Karpas-422 (cell line): ENCODE measurements at regions not wholly inside any gene's neighbourhood (a gene's known extent, or its start where the extent isn't known, plus 50 kb on each side); places are given as distances from the start of the nearest gene placed in this dataset.

Experiments used
- DNase-seq: peaks from one replicate; pipeline ENCODE4 v3.0.0-alpha.2; 2015
- H2AFZ ChIP-seq: fragments of 200-600 bp; sonication (generic); 2 replicates; pipeline ENCODE4 v1.6.1; 2014; ENCODE audit warnings: antibody characterized with exemption, low read length, mixed read lengths
- H3K27ac ChIP-seq: fragments of 200-600 bp; sonication (generic); 2 replicates; pipeline ENCODE4 v1.5.1; 2014; ENCODE audit warnings: mild to moderate bottlenecking, low read length, moderate library complexity
- H3K27me3 ChIP-seq: fragments of 200-600 bp; sonication (generic); 2 replicates; pipeline ENCODE4 v1.6.1; 2014; ENCODE audit warnings: low read length, mixed read lengths
- H3K36me3 ChIP-seq: fragments of 200-600 bp; sonication (generic); 2 replicates; pipeline ENCODE4 v1.6.1; 2014; ENCODE audit warnings: low read length, mixed read lengths; ENCODE audit not compliant: insufficient read depth
- H3K4me1 ChIP-seq: fragments of 200-600 bp; sonication (generic); 2 replicates; pipeline ENCODE4 v1.6.1; 2014; ENCODE audit warnings: mild to moderate bottlenecking, low read length, mixed read lengths
- H3K4me2 ChIP-seq: fragments of 200-600 bp; sonication (generic); 2 replicates; pipeline ENCODE4 v1.6.1; 2014; ENCODE audit warnings: low read length, low read depth, mild to moderate bottlenecking; ENCODE audit not compliant: poor library complexity, severe bottlenecking
- H3K4me3 ChIP-seq: fragments of 200-600 bp; sonication (generic); 2 replicates; pipeline ENCODE4 v1.5.1; 2014; ENCODE audit warnings: mild to moderate bottlenecking, antibody characterized with exemption, low read length, mixed read lengths
- H3K79me2 ChIP-seq: fragments of 200-600 bp; sonication (generic); 2 replicates; pipeline ENCODE4 v1.6.1; 2014; ENCODE audit warnings: mild to moderate bottlenecking, low read length, mixed read lengths
- H3K9ac ChIP-seq: fragments of 200-600 bp; sonication (generic); 2 replicates; pipeline ENCODE4 v1.6.0; 2014; ENCODE audit warnings: low read length
- H3K9me2 ChIP-seq: fragments of 200-600 bp; sonication (generic), shearing (Covaris generic); replicated peaks from 2 replicates; pipeline ENCODE4 v1.6.0; 2014; ENCODE audit warnings: mild to moderate bottlenecking, low read length, moderate library complexity; ENCODE audit not compliant: insufficient read depth
- H3K9me3 ChIP-seq: fragments of 300-700, 200-600 bp; sonication (generic); 2 replicates; pipeline ENCODE4 v1.6.1; 2014; ENCODE audit warnings: low read length, mixed read lengths
- H4K20me1 ChIP-seq: fragments of 200-600 bp; sonication (generic); 2 replicates; pipeline ENCODE4 v1.6.1; 2014; ENCODE audit warnings: mild to moderate bottlenecking, antibody characterized with exemption, low read length, low read depth; ENCODE audit not compliant: insufficient read depth

- H3K4me3 ChIP-seq: no peak overlapping the region
- H3K9me2 ChIP-seq: no peaks in the 10 kb centered on the region
- H3K9ac ChIP-seq: no peak overlapping the region
- no peak overlapping the region for H3K27ac ChIP-seq
- H3K36me3 ChIP-seq: no peaks in the 10 kb centered on the region
- H2AFZ ChIP-seq: no peak overlapping the region
- no peak overlapping the region for H3K4me2 ChIP-seq
- H3K27me3 ChIP-seq: no peaks in the 10 kb centered on the region
- no peak for DNase-seq
- H3K9me3 ChIP-seq: no peaks in the 10 kb centered on the region
- H4K20me1 ChIP-seq: no peaks in the 10 kb centered on the region
- no peaks in the 10 kb centered on the region for H3K4me1 ChIP-seq
- H3K79me2 ChIP-seq: no peaks in the 10 kb centered on the region
Observed at GRCh38 chr2:15804246-15804619, 136.1 kb upstream of the MYCN start.

- Histone ChIP-seq H4K20me1 (no peaks in the 10 kb centered on the region), H2AFZ (no peak overlapping the region), H3K9ac (no peak overlapping the region), H3K79me2 (no peaks in the 10 kb centered on the region), H3K4me2 (no peak overlapping the region), H3K9me2 (no peaks in the 10 kb centered on the region), H3K4me1 (no peaks in the 10 kb centered on the region), H3K9me3 (no peaks in the 10 kb centered on the region), H3K27me3 (no peaks in the 10 kb centered on the region), H3K27ac (no peak overlapping the region), H3K4me3 (no peak overlapping the region), H3K36me3 (no peaks in the 10 kb centered on the region)
- no peak for DNase-seq
Observed at GRCh38 chr2:15804691-15805090, 135.7 kb upstream of the MYCN start.

GRCh38 chr2:15805206-15805605 lies 135.1 kb upstream of the MYCN start:
- Histone ChIP-seq H3K4me3 (no peak overlapping the region), H3K27ac (no peak overlapping the region), H3K4me2 (no peak overlapping the region), H3K4me1 (no peaks in the 10 kb centered on the region), H4K20me1 (no peaks in the 10 kb centered on the region), H3K9ac (no peak overlapping the region), H3K9me3 (no peaks in the 10 kb centered on the region), H2AFZ (no peak overlapping the region), H3K79me2 (no peaks in the 10 kb centered on the region), H3K36me3 (no peaks in the 10 kb centered on the region), H3K9me2 (no peaks in the 10 kb centered on the region), H3K27me3 (no peaks in the 10 kb centered on the region)
- DNase-seq: no peak

- Histone ChIP-seq H3K36me3 (no peaks in the 10 kb centered on the region), H3K27ac (no peak overlapping the region), H3K27me3 (no peaks in the 10 kb centered on the region), H3K9me2 (no peaks in the 10 kb centered on the region), H3K9ac (no peak overlapping the region), H4K20me1 (no peaks in the 10 kb centered on the region), H3K9me3 (no peaks in the 10 kb centered on the region), H3K4me1 (no peaks in the 10 kb centered on the region), H3K4me3 (no peak overlapping the region), H3K79me2 (no peaks in the 10 kb centered on the region), H3K4me2 (no peak overlapping the region), H2AFZ (no peak overlapping the region)
- DNase-seq: no peak
Observed at GRCh38 chr2:15805772-15806171, 134.6 kb upstream of the MYCN start.

- Histone ChIP-seq H3K27ac (no peak overlapping the region), H2AFZ (no peak overlapping the region), H3K4me1 (no peaks in the 10 kb centered on the region), H3K9ac (no peak overlapping the region), H3K79me2 (no peaks in the 10 kb centered on the region), H3K9me3 (no peaks in the 10 kb centered on the region), H3K36me3 (no peaks in the 10 kb centered on the region), H3K9me2 (no peaks in the 10 kb centered on the region), H3K27me3 (no peaks in the 10 kb centered on the region), H3K4me2 (no peak overlapping the region), H4K20me1 (no peaks in the 10 kb centered on the region), H3K4me3 (no peak overlapping the region)
- DNase-seq: no peak
Observed at GRCh38 chr2:15806801-15807417, 133.4 kb upstream of the MYCN start.

- Histone ChIP-seq H3K9ac (no peak overlapping the region), H3K9me2 (no peaks in the 10 kb centered on the region), H3K27ac (no peak overlapping the region), H2AFZ (no peak overlapping the region), H4K20me1 (no peaks in the 10 kb centered on the region), H3K4me1 (no peaks in the 10 kb centered on the region), H3K36me3 (no peaks in the 10 kb centered on the region), H3K79me2 (no peaks in the 10 kb centered on the region), H3K4me2 (no peak overlapping the region), H3K9me3 (no peaks in the 10 kb centered on the region), H3K4me3 (no peak overlapping the region), H3K27me3 (no peaks in the 10 kb centered on the region)
- no peak for DNase-seq
Observed at GRCh38 chr2:15807418-15808203, 132.7 kb upstream of the MYCN start.

GRCh38 chr2:15808204-15808910 lies 132.0 kb upstream of the MYCN start:
- Histone ChIP-seq H3K4me2 (no peak overlapping the region), H4K20me1 (no peaks in the 10 kb centered on the region), H3K9me3 (no peaks in the 10 kb centered on the region), H3K79me2 (no peaks in the 10 kb centered on the region), H3K9me2 (no peaks in the 10 kb centered on the region), H3K4me3 (no peak overlapping the region), H3K9ac (no peak overlapping the region), H2AFZ (no peak overlapping the region), H3K27me3 (no peaks in the 10 kb centered on the region), H3K27ac (no peak overlapping the region), H3K4me1 (no peaks in the 10 kb centered on the region), H3K36me3 (no peaks in the 10 kb centered on the region)
- DNase-seq: no peak

GRCh38 chr2:15808944-15809343 lies 131.4 kb upstream of the MYCN start:
- no peaks in the 10 kb centered on the region for H3K9me2 ChIP-seq
- no peaks in the 10 kb centered on the region for H3K4me1 ChIP-seq
- H3K4me3 ChIP-seq: no peak overlapping the region
- no peak overlapping the region for H3K27ac ChIP-seq
- no peak overlapping the region for H3K9ac ChIP-seq
- no peak overlapping the region for H3K4me2 ChIP-seq
- no peaks in the 10 kb centered on the region for H3K27me3 ChIP-seq
- DNase-seq: no peak
- H3K79me2 ChIP-seq: no peaks in the 10 kb centered on the region
- no peaks in the 10 kb centered on the region for H3K9me3 ChIP-seq
- no peaks in the 10 kb centered on the region for H3K36me3 ChIP-seq
- no peaks in the 10 kb centered on the region for H4K20me1 ChIP-seq
- H2AFZ ChIP-seq: no peak overlapping the region
